Ishikawa (cell line): ENCODE measurements at regions not wholly inside any gene's neighbourhood (a gene's known extent, or its start where the extent isn't known, plus 50 kb on each side); places are given as distances from the start of the nearest gene placed in this dataset.

Experiments used
- FOXM1 ChIP-seq: IDR thresholded peaks from 2 replicates; pipeline ENCODE4 v1.6.1; 2012; ENCODE audit warnings: low read depth, borderline replicate concordance
- ZBTB7A ChIP-seq: IDR thresholded peaks from 2 replicates; pipeline ENCODE4 v1.6.1; 2012; ENCODE audit warnings: low read depth

DNA sequence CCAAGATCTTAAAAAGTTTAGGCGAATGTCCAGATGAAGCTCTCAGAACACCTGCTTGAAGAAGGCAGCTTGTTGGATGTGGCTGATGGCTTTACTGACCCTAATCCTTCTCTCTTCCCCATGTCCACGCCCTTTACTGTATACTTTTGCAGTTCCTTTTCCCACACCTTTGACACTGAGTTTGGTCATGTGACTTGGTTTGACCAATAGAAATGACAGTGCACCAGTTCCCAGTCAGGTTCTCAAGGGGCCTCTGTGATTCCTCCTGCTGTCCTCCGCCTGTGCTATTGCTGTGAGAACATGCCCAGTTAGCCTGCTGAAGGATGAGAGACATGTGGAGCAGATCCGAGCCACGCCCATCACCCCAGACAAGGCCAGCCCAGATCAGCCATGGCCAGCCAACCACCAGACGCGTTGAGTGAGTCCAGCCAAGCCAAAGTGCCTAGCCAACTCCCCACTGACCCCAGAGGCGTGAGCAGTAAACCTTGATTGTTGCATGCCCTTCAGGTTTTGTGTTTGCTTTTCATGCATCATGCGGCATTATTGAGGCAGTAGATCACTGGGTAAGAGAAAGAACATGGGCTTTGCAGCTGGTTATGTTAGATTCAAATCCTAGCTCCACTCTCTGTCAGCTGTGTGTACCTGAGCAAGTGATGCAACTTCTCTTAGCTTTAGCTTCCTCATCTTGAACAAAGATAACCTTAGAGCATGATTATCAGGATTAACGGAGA, 258.0 kb upstream of the SIX2 start:
- TF ChIP-seq ZBTB7A (no peak), FOXM1 (no peak)
